Fibroblast of mammary gland (primary cell): ENCODE measurements at regions not wholly inside any gene's neighbourhood (a gene's known extent, or its start where the extent isn't known, plus 50 kb on each side); places are given as distances from the start of the nearest gene placed in this dataset.
"Not testable (repeated sequence)": the region's sequence is repeated elsewhere in the genome, so short reads cannot be mapped to it uniquely, and the experiment has no call there.

Experiments
- DNase-seq: peaks from one replicate; pipeline ENCODE4 v3.0.0-alpha.2; 2010; ENCODE audit warnings: low read depth
- H3K4me3 ChIP-seq: 2 replicates; pipeline ENCODE4 v1.5.1; 2011; ENCODE audit warnings: low read depth, mild to moderate bottlenecking, low read length, moderate library complexity; ENCODE audit not compliant: control insufficient read depth
- CTCF ChIP-seq: conservative IDR thresholded peaks from 2 replicates; pipeline ENCODE4 v1.5.1; 2011; ENCODE audit warnings: low read depth, low read length, inconsistent platforms; ENCODE audit not compliant: control insufficient read depth, insufficient read depth

GRCh38 chr15:101876031-101876430, 64.0 kb downstream of the OR4F15 start:
- not testable (repeated sequence) for DNase-seq

GRCh38 chr15:101877649-101878048, 65.6 kb downstream of the OR4F15 start:
- peak; percentile 17 for DNase-seq
- H3K4me3 ChIP-seq, result not testable (repeated sequence)
- TF ChIP-seq CTCF, result peak; percentile 10

More at GRCh38 chr15:101876031-101876430, 64.0 kb downstream of the OR4F15 start:
- H3K4me3 ChIP-seq, result not testable (repeated sequence)

GRCh38 chr15:101912349-101913287, 100.6 kb downstream of the OR4F15 start:
- DNase-seq, H3K4me3 ChIP-seq: not testable (repeated sequence)

- H3K4me3 ChIP-seq, DNase-seq: not testable (repeated sequence)
Measured at GRCh38 chr15:101924554-101924953, 112.6 kb downstream of the OR4F15 start.

- not testable (repeated sequence) for DNase-seq, H3K4me3 ChIP-seq
Measured at GRCh38 chr15:101934506-101934905, 122.5 kb downstream of the OR4F15 start.

GRCh38 chr15:101937362-101937761, 125.4 kb downstream of the OR4F15 start:
- not testable (repeated sequence) for DNase-seq, H3K4me3 ChIP-seq

GRCh38 chr15:101938555-101938954, 126.6 kb downstream of the OR4F15 start:
- not testable (repeated sequence) for H3K4me3 ChIP-seq, DNase-seq

- not testable (repeated sequence) for DNase-seq, H3K4me3 ChIP-seq
Measured at GRCh38 chr15:101945896-101946295, 133.9 kb downstream of the OR4F15 start.

GRCh38 chr15:101948491-101949010, 136.5 kb downstream of the OR4F15 start:
- not testable (repeated sequence) for DNase-seq, H3K4me3 ChIP-seq

GRCh38 chr15:101949380-101950065, 137.5 kb downstream of the OR4F15 start:
- not testable (repeated sequence) for DNase-seq, H3K4me3 ChIP-seq

- not testable (repeated sequence) for DNase-seq, H3K4me3 ChIP-seq
Measured at GRCh38 chr15:101953993-101954392, 142.0 kb downstream of the OR4F15 start.

- DNase-seq, result peak; percentile 64
- not testable (repeated sequence) for H3K4me3 ChIP-seq
Measured at GRCh38 chr15:101955840-101956239, 143.8 kb downstream of the OR4F15 start.

- not testable (repeated sequence) for DNase-seq, H3K4me3 ChIP-seq
Measured at GRCh38 chr15:101958656-101959055, 146.7 kb downstream of the OR4F15 start.

GRCh38 chr15:101961263-101961662, 149.3 kb downstream of the OR4F15 start:
- H3K4me3 ChIP-seq, result peak overlapping the region; percentile 28
- DNase-seq, result not testable (repeated sequence)

- peak overlapping the region; percentile 20 for H3K4me3 ChIP-seq
- DNase-seq, result not testable (repeated sequence)
Measured at GRCh38 chr15:101961765-101962164, 149.8 kb downstream of the OR4F15 start.

GRCh38 chr15:101963687-101964086, 151.7 kb downstream of the OR4F15 start:
- DNase-seq, result not testable (repeated sequence)

GRCh38 chr15:101965353-101965752, 153.4 kb downstream of the OR4F15 start:
- H3K4me3 ChIP-seq, DNase-seq: not testable (repeated sequence)

More at GRCh38 chr15:101963687-101964086, 151.7 kb downstream of the OR4F15 start:
- H3K4me3 ChIP-seq, result not testable (repeated sequence)
